ENCODE measurements at regions not wholly inside any gene's neighbourhood (a gene's known extent, or its start where the extent isn't known, plus 50 kb on each side); places are given as distances from the start of the nearest gene placed in this dataset.

DNA sequence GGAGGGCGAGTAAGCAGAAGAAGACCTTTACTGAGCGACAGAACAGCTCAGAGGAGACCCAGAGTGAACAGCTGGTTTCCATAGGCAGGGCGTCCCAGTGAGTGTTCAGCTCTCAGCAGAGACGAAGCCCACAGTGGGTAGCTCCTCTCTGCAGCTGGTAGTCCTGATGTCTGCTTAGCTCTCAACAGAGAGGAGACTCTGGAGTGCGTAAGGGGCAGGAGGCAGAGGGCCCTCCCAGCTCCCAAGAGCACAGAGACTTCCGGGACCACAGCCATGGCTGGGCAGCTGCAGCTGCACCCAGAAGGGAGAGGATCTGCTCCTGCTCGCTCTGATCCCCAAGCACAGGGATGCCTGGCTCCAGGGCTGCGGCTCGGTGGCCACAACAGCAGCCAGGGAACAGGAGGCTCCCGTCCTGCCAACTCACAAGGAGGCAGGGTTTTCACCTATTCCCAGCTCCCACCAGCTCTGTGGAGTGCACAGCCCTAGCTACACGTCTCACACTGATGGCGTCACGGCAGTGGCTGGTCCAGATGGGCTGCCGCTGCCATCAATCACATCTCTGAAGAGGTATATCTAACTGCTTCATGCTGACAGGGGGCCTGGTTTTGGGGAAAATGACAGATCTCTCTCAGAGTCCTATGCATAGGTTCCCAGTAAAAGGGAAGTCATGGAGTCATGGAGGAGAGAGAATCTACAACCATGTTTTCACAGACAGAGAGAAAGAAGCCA is 2660.1 kb upstream of the PCDH20 start:
- Histone ChIP-seq H2AK5ac (ENCODE audit: low read depth, low read length) (no peak overlapping the region), H3K23ac (ENCODE audit: low read depth, low read length) (no peak overlapping the region), H3K9me3 (ENCODE audit: control insufficient read depth, insufficient read depth, low read length) (no peaks in the 10 kb centered on the region), H3K79me1 (ENCODE audit: low read depth in 1 of 2, low read length in 2 of 2) (no peaks in the 10 kb centered on the region), H3K9me1 (ENCODE audit: insufficient read depth, low read length) (no peaks in the 10 kb centered on the region), H2AFZ (replicated peaks; ENCODE audit: low read length, poor library complexity) (peak overlapping the region; percentile 27), H2BK120ac (ENCODE audit: low read depth, low read length) (no peak overlapping the region), H2BK5ac (ENCODE audit: low read depth, low read length, poor library complexity, severe bottlenecking) (no peak overlapping the region), H3K18ac (ENCODE audit: low read depth, low read length) (no peak overlapping the region), H4K20me1 (ENCODE audit: insufficient read depth, low read length) (no peaks in the 10 kb centered on the region), H3K4me3 (ENCODE audit: insufficient read depth, low read depth, low read length) (no peak overlapping the region), H3K4me1 (ENCODE audit: control insufficient read depth, insufficient read depth, low read length) (no peaks in the 10 kb centered on the region), H3K4me2 (ENCODE audit: low read depth, low read length) (no peak overlapping the region), H3K14ac (replicated peaks; ENCODE audit: low read depth, low read length) (no peak overlapping the region), H3K27me3 (ENCODE audit: control insufficient read depth, insufficient read depth, low read length) (no peaks in the 10 kb centered on the region), H3K9ac (ENCODE audit: low read depth, low read length) (no peak overlapping the region), H4K5ac (ENCODE audit: low read depth, low read length) (no peak overlapping the region), H3K4ac (ENCODE audit: low read depth, low read length) (no peak overlapping the region), H3K27ac (ENCODE audit: insufficient read depth, low read length) (no peak overlapping the region), H4K91ac (ENCODE audit: insufficient read depth, low read depth, low read length) (no peak overlapping the region), H2BK20ac (ENCODE audit: low read depth, low read length) (no peak overlapping the region), H2BK15ac (ENCODE audit: low read depth, low read length) (no peak overlapping the region), H2AK9ac (replicated peaks; ENCODE audit: low read depth, low read length, poor library complexity) (no peak overlapping the region), H4K8ac (ENCODE audit: low read depth in 2 of 2, low read length in 2 of 2) (no peak overlapping the region), H3K36me3 (ENCODE audit: control insufficient read depth, insufficient read depth, low read length) (no peaks in the 10 kb centered on the region), H3K56ac (ENCODE audit: extremely low read depth, insufficient read depth, low read length) (no peak overlapping the region)
- dilution Hi-C loops (cut with HindIII; ENCODE audit: low sequenced_read_pairs, unreplicated experiment) (no loop called here), in situ Hi-C loops (cut with MboI; ENCODE audit: low sequenced_read_pairs) (no loop called here), intact Hi-C loops (cut with micrococcal nuclease) (no loop called here)
- BruUV-seq (replicated peaks), result no TSS peak
- no peak for TF ChIP-seq POLR2A (IDR thresholded peaks at IDR 0.05; ENCODE audit: low read depth, low read length)
- TF ChIP-seq FOS (IDR thresholded peaks at IDR 0.05; ENCODE audit: low read depth, low read length), result no peak
- DNase-seq, result no peak
- WGBS, 2 experiments (ENCODE audit: extremely low coverage in 2 of 2, insufficient read length in 1 of 2), result 80% methylated on average over 2 of the region's 14 CpGs; no CpG with 5 or more reads in 1 of the 2 experiments
- no peak for ATAC-seq (ENCODE audit: low read depth)
- POLR2A ChIA-PET (ENCODE audit: unreplicated experiment), result no interaction called here
- CTCF ChIA-PET, result no interaction called here
